Uterus (tissue), 3 donors: ENCODE measurements at regions not wholly inside any gene's neighbourhood (a gene's known extent, or its start where the extent isn't known, plus 50 kb on each side); places are given as distances from the start of the nearest gene placed in this dataset.

ENCODE experiments used
- DNase-seq, 2 donors: peaks; one replicate each; pipeline ENCODE4 v3.0.0-alpha.2; 2019 to 2020
- H3K27ac ChIP-seq, 2 donors: fragments of 200-600 bp; sonication (generic); 1 replicate in 1 of 2; 2 replicates in 1 of 2; pipeline ENCODE4 v1.5.1; 2016 to 2018
- H3K27me3 ChIP-seq, 2 donors: fragments of 200-600 bp; sonication (generic); one replicate each; pipeline ENCODE4 v1.5.1; 2018 to 2019; ENCODE audit warnings: control low read depth in 1 of 2
- H3K36me3 ChIP-seq, 2 donors: fragments of 200-600 bp; sonication (generic); one replicate each; pipeline ENCODE4 v1.5.1; 2019; ENCODE audit warnings: control low read depth in 1 of 2
- H3K4me1 ChIP-seq, 2 donors: fragments of 200-600 bp; sonication (generic); one replicate each; pipeline ENCODE4 v1.5.1; 2018 to 2019; ENCODE audit warnings: control low read depth in 1 of 2
- H3K4me3 ChIP-seq, 2 donors: fragments of 200-600 bp; sonication (generic); 1 replicate in 1 of 2; 2 replicates in 1 of 2; pipeline ENCODE4 v1.5.1; 2018 to 2019; ENCODE audit warnings: mild to moderate bottlenecking in 1 of 2
- H3K9me3 ChIP-seq, 2 donors: fragments of 200-600 bp; sonication (generic); one replicate each; pipeline ENCODE4 v1.5.1; 2019; ENCODE audit warnings: control low read depth in 1 of 2
- POLR2A ChIP-seq, 2 donors: fragments of 450-650 bp; IDR thresholded peaks; one replicate each; pipeline ENCODE4 v1.6.1; 2016; ENCODE audit warnings: antibody characterized with exemption in 2 of 2, mild to moderate bottlenecking in 1 of 2, moderate library complexity in 1 of 2
- intact Hi-C: fragments of 100-400 bp; cut with DNase I; formaldehyde crosslinking; loops from one replicate; pipeline ENCODE4 v1.15.1; 2023; ENCODE audit warnings: low total_unique reads
- TF ChIP-seq, protein P1 (sequence below), 4 experiments: fragments of 200-600 bp in 2 of 4; fragments of 450-650 bp in 2 of 4; sonication (generic) in 2 of 4; IDR thresholded peaks; one replicate each; pipeline ENCODE4 v1.5.1; 2016 to 2019; ENCODE audit warnings: antibody characterized with exemption in 4 of 4, mild to moderate bottlenecking in 2 of 4, moderate library complexity in 1 of 4
- donor health status: DM: yes; HTN: yes; CAD: no.

DNA sequence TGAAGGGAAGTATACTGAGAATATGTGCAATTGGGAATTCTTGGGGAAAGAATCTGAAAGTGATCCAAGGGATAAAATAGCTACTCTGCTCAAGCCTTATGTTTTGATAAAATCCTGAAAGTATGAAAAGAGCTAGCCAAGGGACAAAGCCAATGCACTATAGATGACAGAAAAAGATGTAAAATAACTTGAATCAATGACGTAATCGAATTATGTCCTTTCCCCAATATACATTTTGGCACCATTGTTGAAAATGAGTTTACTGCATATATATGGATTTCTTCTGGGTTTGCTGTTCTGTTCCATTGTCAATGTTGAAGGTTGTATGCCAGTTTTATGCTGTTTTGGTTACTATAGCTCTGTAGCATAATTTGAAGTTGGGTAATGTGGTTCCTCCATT lies 407.3 kb downstream of the DCAF12L2 start:
- TF ChIP-seq, protein P1, sequence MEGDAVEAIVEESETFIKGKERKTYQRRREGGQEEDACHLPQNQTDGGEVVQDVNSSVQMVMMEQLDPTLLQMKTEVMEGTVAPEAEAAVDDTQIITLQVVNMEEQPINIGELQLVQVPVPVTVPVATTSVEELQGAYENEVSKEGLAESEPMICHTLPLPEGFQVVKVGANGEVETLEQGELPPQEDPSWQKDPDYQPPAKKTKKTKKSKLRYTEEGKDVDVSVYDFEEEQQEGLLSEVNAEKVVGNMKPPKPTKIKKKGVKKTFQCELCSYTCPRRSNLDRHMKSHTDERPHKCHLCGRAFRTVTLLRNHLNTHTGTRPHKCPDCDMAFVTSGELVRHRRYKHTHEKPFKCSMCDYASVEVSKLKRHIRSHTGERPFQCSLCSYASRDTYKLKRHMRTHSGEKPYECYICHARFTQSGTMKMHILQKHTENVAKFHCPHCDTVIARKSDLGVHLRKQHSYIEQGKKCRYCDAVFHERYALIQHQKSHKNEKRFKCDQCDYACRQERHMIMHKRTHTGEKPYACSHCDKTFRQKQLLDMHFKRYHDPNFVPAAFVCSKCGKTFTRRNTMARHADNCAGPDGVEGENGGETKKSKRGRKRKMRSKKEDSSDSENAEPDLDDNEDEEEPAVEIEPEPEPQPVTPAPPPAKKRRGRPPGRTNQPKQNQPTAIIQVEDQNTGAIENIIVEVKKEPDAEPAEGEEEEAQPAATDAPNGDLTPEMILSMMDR (IDR thresholded peaks at IDR 0.05) = no peak
- no peak for TF ChIP-seq POLR2A (IDR thresholded peaks at IDR 0.05)
- no peaks in the 10 kb centered on the region for H3K4me1 ChIP-seq
- no peak overlapping the region for H3K27ac ChIP-seq
- H3K36me3 ChIP-seq = no peaks in the 10 kb centered on the region
- DNase-seq = no peak
- no peaks in the 10 kb centered on the region for H3K27me3 ChIP-seq
- H3K4me3 ChIP-seq = no peak overlapping the region
- no peaks in the 10 kb centered on the region for H3K9me3 ChIP-seq
- intact Hi-C loops = no loop called here

DNA sequence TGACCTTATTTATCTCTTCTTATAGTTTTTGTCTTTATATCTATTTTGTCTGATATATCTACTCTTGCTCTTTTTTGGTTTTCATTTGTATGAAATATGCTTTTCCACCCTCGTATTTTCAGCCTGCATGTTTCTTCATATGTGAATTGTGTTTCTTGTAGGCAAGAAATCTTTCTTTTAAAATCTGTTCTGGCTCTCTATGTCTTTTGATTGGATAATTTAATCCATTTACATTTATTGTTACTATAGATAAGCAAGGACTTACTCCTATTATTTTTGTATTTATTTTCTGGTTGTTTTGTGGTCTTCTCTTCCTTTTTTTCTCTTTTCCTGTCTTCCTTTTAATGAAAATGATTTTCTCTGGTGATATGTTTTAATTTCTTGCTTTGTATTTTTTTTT lies 403.1 kb downstream of the DCAF12L2 start:
- H3K4me3 ChIP-seq = no peak overlapping the region
- no peaks in the 10 kb centered on the region for H3K36me3 ChIP-seq
- H3K4me1 ChIP-seq = no peaks in the 10 kb centered on the region
- TF ChIP-seq, protein P1 (IDR thresholded peaks at IDR 0.05) = no peak
- no peak for TF ChIP-seq POLR2A (IDR thresholded peaks at IDR 0.05)
- intact Hi-C loops = no loop called here
- no peaks in the 10 kb centered on the region for H3K9me3 ChIP-seq
- H3K27ac ChIP-seq = no peak overlapping the region
- no peak for DNase-seq
- H3K27me3 ChIP-seq = no peaks in the 10 kb centered on the region

DNA sequence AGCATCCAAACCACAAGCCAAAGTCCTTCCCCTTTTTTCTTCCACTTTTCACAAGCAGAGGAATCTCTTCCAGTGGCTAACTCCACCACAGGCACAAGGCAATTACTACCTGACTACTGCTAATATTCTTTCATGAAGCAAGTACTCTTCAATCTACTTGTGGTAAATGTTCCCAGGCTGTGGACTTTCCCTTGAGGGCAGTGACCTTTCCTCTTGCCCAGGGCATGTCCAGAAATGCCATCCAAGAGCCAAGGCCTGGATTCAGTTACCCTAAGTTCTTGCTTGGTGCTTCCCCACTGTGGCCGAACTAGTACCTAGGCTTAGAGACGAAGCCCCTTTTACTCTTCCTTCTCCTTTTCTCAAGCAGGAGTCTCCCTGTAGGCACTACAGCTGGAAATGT lies 400.7 kb downstream of the DCAF12L2 start:
- no peaks in the 10 kb centered on the region for H3K4me1 ChIP-seq
- intact Hi-C loops = no loop called here
- TF ChIP-seq, protein P1 (IDR thresholded peaks at IDR 0.05) = no peak
- TF ChIP-seq POLR2A (IDR thresholded peaks at IDR 0.05) = no peak

DNA sequence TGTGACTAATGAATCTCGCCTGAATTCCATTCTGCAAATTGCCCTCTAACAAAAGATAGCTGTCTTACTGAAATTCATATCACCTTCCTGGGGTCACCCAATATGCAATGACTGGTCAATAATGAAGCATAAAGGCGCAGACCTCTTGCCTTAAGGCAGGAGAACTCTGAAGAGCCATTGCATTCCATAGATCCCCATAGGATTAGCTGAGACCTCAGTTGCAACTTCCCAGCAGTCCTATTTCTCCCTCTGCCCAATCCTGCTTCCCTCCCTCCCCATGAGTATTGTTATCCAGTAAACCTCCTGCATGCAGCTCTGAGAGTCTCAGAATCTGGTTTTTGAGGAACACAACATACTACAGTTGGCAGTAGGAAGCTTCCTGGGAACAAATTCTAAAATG lies 396.5 kb downstream of the DCAF12L2 start:
- intact Hi-C loops = no loop called here
- no peak for DNase-seq
- no peaks in the 10 kb centered on the region for H3K4me1 ChIP-seq
- H3K27ac ChIP-seq = no peak overlapping the region
- H3K9me3 ChIP-seq = no peaks in the 10 kb centered on the region
- no peaks in the 10 kb centered on the region for H3K36me3 ChIP-seq
- TF ChIP-seq, protein P1 (IDR thresholded peaks at IDR 0.05) = no peak
- TF ChIP-seq POLR2A (IDR thresholded peaks at IDR 0.05) = no peak
- no peak overlapping the region for H3K4me3 ChIP-seq
- no peaks in the 10 kb centered on the region for H3K27me3 ChIP-seq

More for the DNA sequence above, 400.7 kb downstream of the DCAF12L2 start:
- DNase-seq = no peak
- Histone ChIP-seq H3K27ac (no peak overlapping the region), H3K27me3 (no peaks in the 10 kb centered on the region), H3K4me3 (no peak overlapping the region), H3K9me3 (no peaks in the 10 kb centered on the region), H3K36me3 (no peaks in the 10 kb centered on the region)

DNA sequence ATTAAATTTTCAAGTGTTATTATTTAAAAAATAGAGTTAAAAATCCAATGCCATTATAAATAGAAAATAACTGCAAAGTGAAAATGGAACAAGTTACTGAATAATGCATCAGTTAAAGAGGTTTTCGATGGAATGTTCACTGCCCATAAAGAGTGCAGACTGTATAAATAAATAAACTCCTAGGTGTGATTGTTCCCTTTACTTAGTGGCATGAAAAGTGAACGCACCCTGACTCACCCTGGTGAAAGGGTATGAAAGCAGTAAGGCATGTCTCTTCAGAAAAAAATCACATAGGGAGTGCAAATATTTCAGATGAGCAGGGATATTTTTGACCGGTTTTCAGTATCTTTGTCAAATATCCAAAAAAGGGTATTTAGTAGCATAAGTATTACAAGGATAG lies 387.8 kb downstream of the DCAF12L2 start:
- no peak for TF ChIP-seq POLR2A (IDR thresholded peaks at IDR 0.05)
- TF ChIP-seq, protein P1 (IDR thresholded peaks at IDR 0.05) = no peak
- no peaks in the 10 kb centered on the region for H3K36me3 ChIP-seq
- H3K9me3 ChIP-seq = no peaks in the 10 kb centered on the region
- intact Hi-C loops = no loop called here
- H3K27me3 ChIP-seq = no peaks in the 10 kb centered on the region
- DNase-seq = no peak
- H3K4me3 ChIP-seq = no peak overlapping the region
- H3K4me1 ChIP-seq = no peaks in the 10 kb centered on the region
- no peak overlapping the region for H3K27ac ChIP-seq
